PC-3 (cell line): ENCODE measurements at regions not wholly inside any gene's neighbourhood (a gene's known extent, or its start where the extent isn't known, plus 50 kb on each side); places are given as distances from the start of the nearest gene placed in this dataset.

Experiments
- ATAC-seq: fragments of 200-7000 bp; cut with Tn5 transposase; 2 replicates; pipeline ENCODE4 v1.9.1; 2020; ENCODE audit warnings: mild to moderate bottlenecking, moderate library complexity
- BruUV-seq: library from RNA; stranded (reverse); fragments of 400-500 nt; replicated peaks from 2 replicates; lab custom pipeline; 2021; lab: Mats Ljungman, UMichigan
- CTCF ChIA-PET: fragments of 300-600 bp; sonication (Branson Sonifier 250); formaldehyde crosslinking; loops from one replicate; lab custom pipeline; 2022; ENCODE audit warnings: antibody characterized with exemption; lab: Charles Lee
- POLR2A ChIA-PET: fragments of 300-600 bp; sonication (Branson Sonifier 250); formaldehyde crosslinking; loops from one replicate; lab custom pipeline; 2022; ENCODE audit warnings: antibody characterized with exemption; ENCODE audit not compliant: unreplicated experiment; lab: Charles Lee
- DNase-seq: peaks from one replicate; pipeline ENCODE4 v3.0.0-alpha.2; 2015
- H2AFZ ChIP-seq: fragments of 300-600 bp; sonication (generic); 2 replicates; pipeline ENCODE4 v1.6.0; 2016; ENCODE audit warnings: antibody characterized with exemption, low read length
- H3F3A ChIP-seq: fragments of 300-600 bp; sonication (generic); one replicate; pipeline ENCODE4 v1.6.0; 2017; ENCODE audit warnings: antibody characterized with exemption, low read length, control low read depth, mild to moderate bottlenecking; ENCODE audit not compliant: unreplicated experiment
- H3K27ac ChIP-seq: fragments of 300-600 bp; sonication (generic); 2 replicates; pipeline ENCODE4 v1.5.1; 2016; ENCODE audit warnings: mild to moderate bottlenecking, low read length
- H3K27me3 ChIP-seq: fragments of 300-600 bp; sonication (generic); 2 replicates; pipeline ENCODE4 v1.6.1; 2016; ENCODE audit warnings: low read length, mixed read lengths
- H3K36me3 ChIP-seq: fragments of 300-600 bp; sonication (generic); 2 replicates; pipeline ENCODE4 v1.6.1; 2016; ENCODE audit warnings: low read depth, mixed run types, low read length, mixed read lengths
- H3K4me1 ChIP-seq: fragments of 300-600 bp; sonication (generic); 2 replicates; pipeline ENCODE4 v1.5.1; 2016; ENCODE audit warnings: low read length; ENCODE audit not compliant: insufficient read depth
- H3K4me2 ChIP-seq: fragments of 300-600 bp; sonication (generic); 2 replicates; pipeline ENCODE4 v1.6.0; 2016; ENCODE audit warnings: low read length
- H3K4me3 ChIP-seq: fragments of 300-600 bp; sonication (generic); 2 replicates; pipeline ENCODE4 v1.5.1; 2016; ENCODE audit warnings: mild to moderate bottlenecking, low read length, mixed read lengths
- H3K79me2 ChIP-seq: fragments of 300-600 bp; sonication (generic); 2 replicates; pipeline ENCODE4 v1.6.1; 2017; ENCODE audit warnings: low read length, mixed read lengths
- H3K9ac ChIP-seq: fragments of 300-600 bp; sonication (generic); 2 replicates; pipeline ENCODE4 v1.6.0; 2016; ENCODE audit warnings: mild to moderate bottlenecking, low read length
- H3K9me2 ChIP-seq: fragments of 300-600 bp; sonication (generic); replicated peaks from 2 replicates; pipeline ENCODE4 v1.6.1; 2016; ENCODE audit warnings: mixed run types, low read length, mixed read lengths
- H3K9me3 ChIP-seq: fragments of 300-600 bp; sonication (generic); 2 replicates; pipeline ENCODE4 v1.6.1; 2016; ENCODE audit warnings: low read length, mixed read lengths
- H4K20me1 ChIP-seq: fragments of 300-600 bp; sonication (generic); 2 replicates; pipeline ENCODE4 v1.6.1; 2016; ENCODE audit warnings: low read length, mixed read lengths
- EZH2 ChIP-seq: fragments of 300-600 bp; sonication (generic); IDR thresholded peaks from one replicate; pipeline ENCODE4 v1.6.1; 2017; ENCODE audit warnings: antibody characterized with exemption, mild to moderate bottlenecking, low read length; ENCODE audit not compliant: unreplicated experiment
- EZH2phosphoT487 ChIP-seq: fragments of 300-600 bp; sonication (generic); IDR thresholded peaks from 2 replicates; pipeline ENCODE4 v1.6.1; 2018; ENCODE audit warnings: mild to moderate bottlenecking, antibody characterized with exemption, low read length, borderline replicate concordance
- intact Hi-C: fragments of 100-400 bp; cut with micrococcal nuclease; formaldehyde crosslinking; loops from 2 replicates; pipeline ENCODE4 v1.9.0; 2023
- TF ChIP-seq, protein P1 (sequence below): fragments of 300-600 bp; sonication (generic); conservative IDR thresholded peaks from 2 replicates; pipeline ENCODE4 v1.5.1; 2017; ENCODE audit warnings: antibody characterized with exemption, low read depth, mild to moderate bottlenecking, low read length

DNA sequence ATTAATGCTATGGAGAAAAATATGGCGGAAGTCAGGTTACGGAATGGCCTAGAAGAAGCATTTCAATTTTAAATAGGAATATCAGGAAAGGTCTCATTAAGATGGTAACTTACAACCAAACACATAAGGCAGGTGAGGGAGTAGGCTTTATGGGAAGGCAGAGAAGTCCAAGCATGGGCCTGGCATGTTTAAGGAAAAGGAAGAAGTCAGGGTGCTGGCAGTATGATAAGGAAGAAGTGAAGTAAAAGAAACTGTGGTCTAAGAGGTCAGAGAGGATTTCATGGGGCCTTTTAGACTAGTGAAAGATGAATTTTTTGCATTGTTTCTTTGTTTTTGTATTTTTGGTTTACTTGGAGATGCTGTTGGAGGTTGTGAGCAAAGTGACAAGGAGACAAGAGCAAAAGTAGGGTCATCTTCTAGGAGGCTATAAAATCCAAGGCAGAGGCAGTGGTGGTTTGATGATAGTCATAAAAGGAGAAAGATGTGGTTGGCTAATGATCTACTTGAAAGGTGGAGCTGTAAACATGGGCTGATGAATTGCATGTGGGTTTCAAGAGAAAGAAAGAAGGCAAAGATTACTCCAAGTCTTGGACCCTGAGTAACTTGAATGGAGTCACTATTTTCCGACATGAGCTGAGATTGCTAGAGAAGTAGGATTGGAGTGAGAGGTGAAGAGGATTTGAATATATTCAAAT lies 354.3 kb downstream of the GPD2 start:
- BruUV-seq: no TSS peak
- Histone ChIP-seq H4K20me1 (no peaks in the 10 kb centered on the region), H3K9ac (no peak overlapping the region), H3K9me3 (no peaks in the 10 kb centered on the region), H3K27me3 (no peaks in the 10 kb centered on the region), H3K36me3 (no peaks in the 10 kb centered on the region), H3F3A (no peaks in the 10 kb centered on the region), H3K4me3 (no peak overlapping the region), H3K4me2 (no peak overlapping the region), H3K4me1 (peaks cover 9% of the 10 kb centered on the region), H3K27ac (no peak overlapping the region), H2AFZ (no peak overlapping the region), H3K79me2 (no peaks in the 10 kb centered on the region), H3K9me2 (no peaks in the 10 kb centered on the region)
- ChIA-PET POLR2A (no interaction called here), CTCF (no interaction called here)
- DNase-seq (no peak), ATAC-seq (no peak)
- TF ChIP-seq EZH2 (no peak), EZH2phosphoT487 (no peak)
- TF ChIP-seq, protein P1, sequence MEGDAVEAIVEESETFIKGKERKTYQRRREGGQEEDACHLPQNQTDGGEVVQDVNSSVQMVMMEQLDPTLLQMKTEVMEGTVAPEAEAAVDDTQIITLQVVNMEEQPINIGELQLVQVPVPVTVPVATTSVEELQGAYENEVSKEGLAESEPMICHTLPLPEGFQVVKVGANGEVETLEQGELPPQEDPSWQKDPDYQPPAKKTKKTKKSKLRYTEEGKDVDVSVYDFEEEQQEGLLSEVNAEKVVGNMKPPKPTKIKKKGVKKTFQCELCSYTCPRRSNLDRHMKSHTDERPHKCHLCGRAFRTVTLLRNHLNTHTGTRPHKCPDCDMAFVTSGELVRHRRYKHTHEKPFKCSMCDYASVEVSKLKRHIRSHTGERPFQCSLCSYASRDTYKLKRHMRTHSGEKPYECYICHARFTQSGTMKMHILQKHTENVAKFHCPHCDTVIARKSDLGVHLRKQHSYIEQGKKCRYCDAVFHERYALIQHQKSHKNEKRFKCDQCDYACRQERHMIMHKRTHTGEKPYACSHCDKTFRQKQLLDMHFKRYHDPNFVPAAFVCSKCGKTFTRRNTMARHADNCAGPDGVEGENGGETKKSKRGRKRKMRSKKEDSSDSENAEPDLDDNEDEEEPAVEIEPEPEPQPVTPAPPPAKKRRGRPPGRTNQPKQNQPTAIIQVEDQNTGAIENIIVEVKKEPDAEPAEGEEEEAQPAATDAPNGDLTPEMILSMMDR: no peak
- intact Hi-C loops: no loop called here

DNA sequence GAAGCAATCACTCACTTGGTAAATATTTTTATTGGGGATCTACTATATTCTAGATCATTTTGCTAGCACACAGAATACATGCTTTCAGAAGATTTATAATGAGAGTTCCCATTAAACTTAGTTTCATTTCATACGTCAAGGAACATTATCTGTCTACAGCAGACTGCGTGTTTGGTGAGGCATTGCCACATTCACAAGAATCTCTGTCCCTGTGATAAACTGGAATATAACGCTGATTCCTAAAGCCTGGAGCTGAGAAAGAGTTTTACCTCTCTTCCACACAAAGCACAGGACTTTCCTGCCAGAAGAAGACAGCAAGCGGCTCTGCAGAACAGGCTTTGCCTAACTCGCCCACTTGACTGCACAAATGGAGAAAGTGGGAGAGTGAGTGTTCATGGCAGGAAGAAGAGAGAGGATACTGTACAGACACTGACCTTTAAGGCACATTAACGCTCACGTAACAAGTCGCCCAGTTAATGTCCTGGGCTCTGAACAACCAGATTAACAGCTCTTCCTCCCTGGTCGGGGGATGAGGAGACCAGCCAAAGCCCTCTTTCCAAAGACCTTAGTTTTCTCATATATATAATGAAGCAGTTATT lies 356.2 kb downstream of the GPD2 start:
- no peak overlapping the region for H3K4me3 ChIP-seq
- H3K4me2 ChIP-seq: no peak overlapping the region
- intact Hi-C loops: no loop called here
- no peaks in the 10 kb centered on the region for H3K9me3 ChIP-seq
- H4K20me1 ChIP-seq: no peaks in the 10 kb centered on the region
- POLR2A ChIA-PET: no interaction called here
- H3K79me2 ChIP-seq: no peaks in the 10 kb centered on the region
- H3K27ac ChIP-seq: no peak overlapping the region
- DNase-seq (no peak), ATAC-seq (no peak)
- BruUV-seq: no TSS peak
- TF ChIP-seq EZH2phosphoT487 (no peak), EZH2 (no peak)
- TF ChIP-seq, protein P1: no peak
- no peak overlapping the region for H3K9ac ChIP-seq
- no peaks in the 10 kb centered on the region for H3F3A ChIP-seq
- H3K27me3 ChIP-seq: no peaks in the 10 kb centered on the region
- no peaks in the 10 kb centered on the region for H3K9me2 ChIP-seq
- no peaks in the 10 kb centered on the region for H3K4me1 ChIP-seq
- CTCF ChIA-PET: no interaction called here
- no peaks in the 10 kb centered on the region for H3K36me3 ChIP-seq
- no peak overlapping the region for H2AFZ ChIP-seq

DNA sequence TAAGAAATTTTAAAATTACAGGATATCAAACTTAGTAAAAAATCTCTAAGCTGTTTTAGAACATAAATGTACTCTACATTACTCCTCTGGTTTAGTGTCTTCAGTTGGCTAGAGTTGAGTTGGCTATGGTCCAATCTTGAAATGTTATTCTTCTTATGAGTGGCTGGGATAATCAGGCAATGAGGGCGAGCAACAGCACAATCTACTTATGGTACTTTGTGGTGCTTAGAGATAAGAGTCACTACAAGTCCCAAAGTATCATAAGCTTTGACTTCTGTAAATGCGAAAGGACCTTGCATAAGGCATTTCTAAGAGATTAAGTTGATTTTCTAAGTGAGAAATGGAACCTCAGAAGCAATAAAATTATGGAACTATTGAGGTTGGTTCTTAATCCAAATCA lies 361.7 kb downstream of the GPD2 start:
- Histone ChIP-seq H3K9me3 (no peaks in the 10 kb centered on the region), H3K9me2 (no peaks in the 10 kb centered on the region), H3K4me1 (no peaks in the 10 kb centered on the region), H3K27me3 (no peaks in the 10 kb centered on the region), H3K79me2 (no peaks in the 10 kb centered on the region), H3K36me3 (no peaks in the 10 kb centered on the region), H3K4me3 (no peak overlapping the region), H3K4me2 (no peak overlapping the region), H4K20me1 (no peaks in the 10 kb centered on the region), H3K27ac (no peak overlapping the region), H3K9ac (no peak overlapping the region), H2AFZ (no peak overlapping the region), H3F3A (no peaks in the 10 kb centered on the region)
- ChIA-PET CTCF (no interaction called here), POLR2A (no interaction called here)
- ATAC-seq (no peak), DNase-seq (no peak)
- intact Hi-C loops: no loop called here
- TF ChIP-seq EZH2phosphoT487: no peak
- no peak for TF ChIP-seq EZH2
- TF ChIP-seq, protein P1: no peak
- no TSS peak for BruUV-seq
